ENCODE measurements at regions not wholly inside any gene's neighbourhood (a gene's known extent, or its start where the extent isn't known, plus 50 kb on each side); places are given as distances from the start of the nearest gene placed in this dataset.

DNA sequence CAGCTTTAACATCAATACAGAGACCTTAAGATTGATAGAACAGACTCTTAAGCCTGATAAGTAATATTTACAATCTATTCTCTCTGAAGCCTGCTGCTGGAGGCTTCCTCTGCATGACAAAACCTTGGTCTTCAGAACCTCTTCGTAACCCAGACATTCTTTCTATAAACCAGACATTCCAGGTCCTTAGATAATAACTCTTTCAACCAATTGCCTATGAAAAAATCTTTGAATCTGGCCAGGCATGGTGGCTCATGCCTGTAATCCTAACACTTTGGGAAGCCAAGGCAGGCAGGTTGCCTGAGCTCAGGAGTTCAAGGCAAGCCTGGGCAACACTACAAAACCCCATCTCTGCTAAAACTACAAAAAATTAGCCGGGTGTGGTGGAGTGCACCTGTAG lies 327.8 kb downstream of the ENC1 start:
- no peak for DNase-seq (ENCODE audit: low read depth)
- no peak overlapping the region for H3K4me3 ChIP-seq (ENCODE audit: low read depth, low read length)
- no peak for TF ChIP-seq CTCF (IDR thresholded peaks at IDR 0.05; ENCODE audit: insufficient read depth, low read depth, low read length, missing control alignments)

DNA sequence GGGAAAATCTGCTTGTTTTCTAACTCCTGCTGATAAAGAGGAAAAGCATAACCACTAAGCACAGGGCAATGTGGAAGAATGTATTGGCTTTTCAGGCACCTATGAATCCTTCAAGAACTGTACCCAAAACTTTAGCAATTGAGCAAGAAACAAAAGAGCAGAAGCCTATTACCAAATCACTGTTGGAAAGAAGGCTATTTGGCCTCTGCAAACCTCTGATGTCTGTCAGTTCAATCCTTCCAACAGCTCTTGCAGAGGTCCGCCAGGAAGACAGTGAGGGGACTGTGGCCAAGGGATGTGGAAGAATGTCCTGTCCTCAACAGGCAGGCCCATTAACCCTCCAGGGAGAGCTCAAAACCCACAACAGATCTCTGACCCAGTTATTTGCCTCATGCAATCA lies 328.6 kb downstream of the ENC1 start:
- no peak for TF ChIP-seq CTCF (IDR thresholded peaks at IDR 0.05; ENCODE audit: insufficient read depth, low read depth, low read length, missing control alignments)
- DNase-seq (ENCODE audit: low read depth): no peak
- no peak overlapping the region for H3K4me3 ChIP-seq (ENCODE audit: low read depth, low read length)

DNA sequence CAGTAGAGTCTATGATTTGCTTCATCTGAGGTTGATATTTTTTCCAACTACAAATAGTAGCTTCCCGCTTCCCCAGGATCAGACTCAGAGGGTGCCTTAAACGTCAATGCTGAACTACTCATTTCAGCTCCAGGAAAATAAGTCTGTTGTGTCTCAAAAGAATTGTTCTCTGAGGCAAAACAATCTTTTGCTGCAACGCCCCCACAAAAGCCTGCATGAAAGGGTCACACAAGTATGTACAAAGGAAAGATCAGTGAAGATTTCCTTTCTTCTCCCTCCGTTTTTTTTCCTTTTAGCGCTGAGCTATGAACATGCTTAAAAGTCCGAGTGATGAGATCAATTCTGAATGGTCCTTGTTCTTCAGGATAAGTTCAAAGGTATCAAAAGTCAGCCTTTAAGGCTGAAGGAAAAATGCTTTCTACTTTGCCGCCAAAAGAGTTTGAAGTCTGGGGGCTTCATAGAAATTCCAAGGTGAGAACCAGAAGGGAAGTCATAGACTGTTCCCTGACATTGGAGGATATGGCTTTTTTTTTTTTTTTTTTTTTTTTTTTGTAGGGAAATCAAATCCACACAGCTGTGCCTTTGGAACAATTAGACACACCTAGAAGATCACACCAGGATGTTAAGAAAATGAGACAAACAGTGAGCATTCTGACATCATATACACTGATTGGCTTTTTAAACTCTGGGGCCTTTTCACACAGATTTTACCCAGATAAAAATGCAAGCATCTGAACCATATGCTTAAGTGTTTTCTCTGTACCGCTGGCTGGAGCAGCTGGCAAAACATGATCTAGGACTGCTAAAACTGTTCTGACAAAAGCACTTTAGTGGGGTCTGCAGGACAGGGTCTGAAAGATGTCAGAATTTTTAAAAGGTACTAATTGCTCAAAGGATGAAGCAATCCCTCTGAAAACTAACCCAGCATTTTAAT lies 329.3 kb downstream of the ENC1 start:
- DNase-seq (ENCODE audit: low read depth): no peak
- no peak for TF ChIP-seq CTCF (IDR thresholded peaks at IDR 0.05; ENCODE audit: insufficient read depth, low read depth, low read length, missing control alignments)
- no peak overlapping the region for H3K4me3 ChIP-seq (ENCODE audit: low read depth, low read length)

GRCh38 chr5:74310386-74310785 lies 330.1 kb downstream of the ENC1 start:
- DNase-seq (ENCODE audit: low read depth): no peak

GRCh38 chr5:74309050-74309449 lies 331.5 kb downstream of the ENC1 start:
- no peak overlapping the region for H3K4me3 ChIP-seq (ENCODE audit: low read depth, low read length)
- no peak for DNase-seq (ENCODE audit: low read depth)
- TF ChIP-seq CTCF (IDR thresholded peaks at IDR 0.05; ENCODE audit: insufficient read depth, low read depth, low read length, missing control alignments): no peak

More at GRCh38 chr5:74310386-74310785, 330.1 kb downstream of the ENC1 start:
- no peak overlapping the region for H3K4me3 ChIP-seq (ENCODE audit: low read depth, low read length)
- no peak for TF ChIP-seq CTCF (IDR thresholded peaks at IDR 0.05; ENCODE audit: insufficient read depth, low read depth, low read length, missing control alignments)

DNA sequence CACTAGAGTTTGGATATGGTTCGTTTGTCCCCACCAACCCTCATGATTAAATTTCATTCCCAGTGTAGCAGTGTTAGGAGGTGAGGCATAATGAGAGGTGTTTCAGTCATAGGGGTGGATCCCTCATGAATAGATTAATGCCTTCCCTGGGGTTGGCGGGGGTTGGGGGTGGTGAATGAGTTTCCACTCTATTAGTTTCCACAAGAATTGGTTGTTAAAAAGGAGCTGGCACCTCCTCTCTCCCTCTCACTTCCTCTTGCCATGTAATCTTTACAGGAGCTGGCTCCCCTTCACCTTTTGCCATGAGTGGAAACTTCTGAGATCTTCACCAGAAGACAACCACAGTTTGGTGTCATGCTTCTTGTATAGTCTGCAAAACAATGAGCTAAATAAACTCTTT lies 333.7 kb downstream of the ENC1 start:
- no peak overlapping the region for H3K4me3 ChIP-seq (ENCODE audit: low read depth, low read length)
- no peak for DNase-seq (ENCODE audit: low read depth)
- TF ChIP-seq CTCF (IDR thresholded peaks at IDR 0.05; ENCODE audit: insufficient read depth, low read depth, low read length, missing control alignments): no peak

DNA sequence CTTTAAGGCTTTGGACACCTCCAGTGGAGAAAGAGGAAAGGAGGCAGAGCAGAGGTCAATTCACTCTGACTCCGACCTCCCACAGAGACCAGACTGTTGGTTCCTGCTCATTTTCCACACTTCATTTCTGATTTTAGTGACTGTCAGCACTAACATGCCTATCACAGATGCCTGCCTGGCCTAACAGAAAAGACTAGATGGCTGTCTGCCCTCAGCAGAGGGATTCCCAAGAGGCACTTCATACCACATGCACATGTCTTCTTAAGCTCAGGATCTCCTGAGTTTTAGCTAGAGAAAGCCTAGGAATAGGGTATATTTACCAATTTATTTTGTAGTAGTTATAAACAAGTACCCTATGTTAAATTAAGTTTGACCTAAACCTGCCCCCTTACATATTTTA lies 336.0 kb downstream of the ENC1 start:
- no peak for TF ChIP-seq CTCF (IDR thresholded peaks at IDR 0.05; ENCODE audit: insufficient read depth, low read depth, low read length, missing control alignments)
- H3K4me3 ChIP-seq (ENCODE audit: low read depth, low read length): no peak overlapping the region
- no peak for DNase-seq (ENCODE audit: low read depth)
